ENCODE measurements at regions not wholly inside any gene's neighbourhood (a gene's known extent, or its start where the extent isn't known, plus 50 kb on each side); places are given as distances from the start of the nearest gene placed in this dataset.

GRCh38 chr13:38417241-38417640 is 67.6 kb downstream of the UFM1 start:
- no peak for TF ChIP-seq EP300 (IDR thresholded peaks at IDR 0.05)
- TF ChIP-seq CTCF (IDR thresholded peaks at IDR 0.05): no peak
- no peak for TF ChIP-seq POLR2A (IDR thresholded peaks at IDR 0.05)
